HG03469 (cell line): ENCODE measurements at regions not wholly inside any gene's neighbourhood (a gene's known extent, or its start where the extent isn't known, plus 50 kb on each side); places are given as distances from the start of the nearest gene placed in this dataset.

Experiments
- ATAC-seq: cut with Tn5 transposase; IDR thresholded peaks from one replicate; pipeline ENCODE4 v1.9.1; 2021; ENCODE audit warnings: mild to moderate bottlenecking, moderate library complexity, moderate number of reproducible peaks; ENCODE audit not compliant: unreplicated experiment

- no peak for ATAC-seq
These were observed 72.1 kb upstream of the STK32A start for GRCh38 chr5:147162740-147163139.

GRCh38 chr5:147167529-147167928 lies 67.3 kb upstream of the STK32A start:
- ATAC-seq: no peak

GRCh38 chr5:147168578-147169327 lies 66.1 kb upstream of the STK32A start:
- ATAC-seq: no peak

- peak; percentile 38 for ATAC-seq
These were observed 65.4 kb upstream of the STK32A start for GRCh38 chr5:147169399-147169798.

- peak; percentile 17 for ATAC-seq
These were observed 64.9 kb upstream of the STK32A start for GRCh38 chr5:147169901-147170300.

- peak; percentile 50 for ATAC-seq
These were observed 64.2 kb upstream of the STK32A start for GRCh38 chr5:147170603-147171002.

GRCh38 chr5:147174671-147175265 lies 60.1 kb upstream of the STK32A start:
- no peak for ATAC-seq

- no peak for ATAC-seq
These were observed 59.2 kb upstream of the STK32A start for GRCh38 chr5:147175516-147176097.

GRCh38 chr5:147176422-147176821 lies 58.4 kb upstream of the STK32A start:
- ATAC-seq: no peak

- no peak for ATAC-seq
These were observed 57.5 kb upstream of the STK32A start for GRCh38 chr5:147177125-147177840.

- ATAC-seq: no peak
These were observed 55.2 kb upstream of the STK32A start for GRCh38 chr5:147179562-147180147.

GRCh38 chr5:147180751-147181150 lies 54.1 kb upstream of the STK32A start:
- no peak for ATAC-seq
